ENCODE measurements at regions not wholly inside any gene's neighbourhood (a gene's known extent, or its start where the extent isn't known, plus 50 kb on each side); places are given as distances from the start of the nearest gene placed in this dataset.

GRCh38 chr20:12698817-12699216 lies 310.0 kb upstream of the SPTLC3 start:
- TF ChIP-seq ZNF785 (CRISPR knock-in tag; IDR thresholded peaks at IDR 0.05) (no peak), SMARCA4 (IDR thresholded peaks at IDR 0.05) (no peak), PATZ1 (CRISPR knock-in tag; IDR thresholded peaks at IDR 0.05; ENCODE audit: borderline replicate concordance) (no peak), RFX5 (IDR thresholded peaks at IDR 0.05; ENCODE audit: low read depth, low read length) (no peak), CTCF (IDR thresholded peaks at IDR 0.05 in 2 of 3, conservative IDR thresholded peaks at IDR 0.05 in 1 of 3; ENCODE audit: insufficient read depth in 2 of 3, low read depth in 1 of 3, low read length in 3 of 3) (no peak), CBX8 (IDR thresholded peaks at IDR 0.05; ENCODE audit: borderline replicate concordance, extremely low read depth, low read depth, low read length, poor library complexity, severe bottlenecking) (no peak), FOS (IDR thresholded peaks at IDR 0.05; ENCODE audit: extremely low read depth, insufficient read length) (no peak)
